OCI-LY1 (cell line): ENCODE measurements at regions not wholly inside any gene's neighbourhood (a gene's known extent, or its start where the extent isn't known, plus 50 kb on each side); places are given as distances from the start of the nearest gene placed in this dataset.

Experiments used
- H2AFZ ChIP-seq: fragments of 200-600 bp; sonication (generic), shearing (Covaris generic); 2 replicates; pipeline ENCODE4 v1.6.0; 2014; ENCODE audit warnings: antibody characterized with exemption, mild to moderate bottlenecking, low read length
- H3F3A ChIP-seq: fragments of 200-600 bp; sonication (generic), shearing (Covaris generic); 2 replicates; pipeline ENCODE4 v1.6.0; 2014; ENCODE audit warnings: mild to moderate bottlenecking, antibody characterized with exemption, low read length, moderate library complexity; ENCODE audit not compliant: insufficient read depth
- H3K27ac ChIP-seq: fragments of 200-600 bp; sonication (generic); 2 replicates; pipeline ENCODE4 v1.5.1; 2014; ENCODE audit warnings: low read length, mixed run types, mild to moderate bottlenecking, low read depth; ENCODE audit not compliant: poor library complexity, severe bottlenecking
- H3K27me3 ChIP-seq: fragments of 200-600 bp; sonication (generic); 2 replicates; pipeline ENCODE4 v1.6.0; 2014; ENCODE audit warnings: antibody characterized with exemption, mild to moderate bottlenecking, low read length, moderate library complexity; ENCODE audit not compliant: insufficient read depth
- H3K36me3 ChIP-seq: fragments of 200-600 bp; sonication (generic); 2 replicates; pipeline ENCODE4 v1.6.1; 2014; ENCODE audit warnings: mild to moderate bottlenecking, antibody characterized with exemption, low read length, moderate library complexity, mixed read lengths; ENCODE audit not compliant: insufficient read depth
- H3K4me1 ChIP-seq: fragments of 200-600 bp; sonication (generic); 2 replicates; pipeline ENCODE4 v1.5.1; 2014; ENCODE audit warnings: mild to moderate bottlenecking, low read length, moderate library complexity; ENCODE audit not compliant: insufficient read depth, severe bottlenecking
- H3K4me2 ChIP-seq: fragments of 200-600 bp; sonication (generic), shearing (Covaris generic); 2 replicates; pipeline ENCODE4 v1.6.1; 2014; ENCODE audit warnings: low read length
- H3K4me3 ChIP-seq: fragments of 200-600 bp; sonication (generic); 2 replicates; pipeline ENCODE4 v1.5.1; 2014; ENCODE audit warnings: low read length, low read depth, mild to moderate bottlenecking, mixed read lengths; ENCODE audit not compliant: poor library complexity, severe bottlenecking
- H3K79me2 ChIP-seq: fragments of 200-600 bp; shearing (Covaris generic); 2 replicates; pipeline ENCODE4 v1.6.1; 2016; ENCODE audit warnings: mixed run types, low read length, mixed read lengths; ENCODE audit not compliant: insufficient read depth
- H3K9ac ChIP-seq: fragments of 200-600 bp; sonication (generic), shearing (Covaris generic); 2 replicates; pipeline ENCODE4 v1.6.1; 2014; ENCODE audit warnings: mild to moderate bottlenecking, low read length, mixed read lengths
- H3K9me2 ChIP-seq: fragments of 200-600 bp; sonication (generic), shearing (Covaris generic); 2 replicates; pipeline ENCODE4 v1.6.1; 2014; ENCODE audit warnings: low read depth, mild to moderate bottlenecking, low read length, mixed read lengths
- H3K9me3 ChIP-seq: fragments of 200-600 bp; shearing (Covaris generic); 2 replicates; pipeline ENCODE4 v1.6.1; 2014; ENCODE audit warnings: low read length, mixed read lengths
- H4K20me1 ChIP-seq: fragments of 200-600 bp; sonication (generic), shearing (Covaris generic); 2 replicates; pipeline ENCODE4 v1.6.0; 2016; ENCODE audit warnings: mild to moderate bottlenecking, low read length; ENCODE audit not compliant: insufficient read depth
- EZH2 ChIP-seq: fragments of 200-600 bp; sonication (generic), shearing (Covaris generic); IDR thresholded peaks from 2 replicates; pipeline ENCODE4 v1.8.0; 2017; ENCODE audit warnings: borderline replicate concordance, mixed run types, mild to moderate bottlenecking, antibody characterized with exemption, low read length, moderate library complexity, mixed read lengths
- TF ChIP-seq, protein P1 (sequence below): fragments of 200-600 bp; sonication (generic), shearing (Covaris generic); IDR thresholded peaks from 2 replicates; pipeline ENCODE4 v1.5.1; 2017; ENCODE audit warnings: mild to moderate bottlenecking, antibody characterized with exemption, low read length, moderate library complexity, mixed read lengths

DNA sequence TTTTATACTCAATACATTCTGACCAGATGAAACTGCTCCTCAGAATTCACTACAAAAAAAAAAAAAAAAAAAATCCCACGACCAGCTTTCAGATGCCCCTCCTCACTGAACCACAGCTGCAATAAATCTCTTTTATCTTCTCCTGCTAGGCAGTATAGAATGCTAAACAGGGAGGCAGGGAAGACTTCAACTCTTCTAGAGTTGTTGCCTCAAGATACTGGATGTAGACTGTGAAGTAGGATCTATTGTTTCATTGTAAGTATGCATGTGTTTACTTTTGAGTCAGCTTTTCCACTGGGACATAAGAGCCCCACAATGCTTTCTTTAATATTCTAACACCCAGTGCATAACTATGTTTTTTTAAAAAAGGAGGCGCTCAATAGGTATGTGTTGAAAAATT, 401.4 kb downstream of the TBL1XR1 start:
- H3K27ac ChIP-seq: no peak overlapping the region

DNA sequence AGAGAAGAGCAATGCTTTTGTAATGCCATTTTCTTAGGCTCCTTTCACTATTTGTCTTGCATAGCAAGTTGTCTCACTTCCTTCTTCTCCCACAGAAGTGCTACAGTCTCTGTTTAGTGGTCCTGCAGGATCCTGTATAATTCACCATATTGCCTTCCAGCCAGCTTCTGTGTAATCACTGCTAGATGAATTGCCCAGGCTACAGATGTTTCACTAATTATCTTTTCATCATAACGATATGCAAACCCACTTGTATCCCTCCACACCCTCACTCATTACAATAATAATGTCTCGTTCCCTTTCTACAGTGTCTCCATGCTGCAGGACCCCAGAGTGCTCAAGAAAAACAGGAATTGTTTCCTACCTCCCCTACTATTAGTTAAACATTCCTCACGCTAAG, 402.9 kb downstream of the TBL1XR1 start:
- Histone ChIP-seq H3K4me1 (no peaks in the 10 kb centered on the region), H3K9me3 (no peaks in the 10 kb centered on the region), H4K20me1 (no peaks in the 10 kb centered on the region), H3F3A (no peaks in the 10 kb centered on the region), H3K9me2 (no peaks in the 10 kb centered on the region), H3K79me2 (no peaks in the 10 kb centered on the region), H3K4me2 (no peak overlapping the region), H2AFZ (no peak overlapping the region), H3K36me3 (no peaks in the 10 kb centered on the region), H3K9ac (no peak overlapping the region), H3K27ac (no peak overlapping the region), H3K27me3 (no peaks in the 10 kb centered on the region), H3K4me3 (no peak overlapping the region)
- TF ChIP-seq, protein P1, sequence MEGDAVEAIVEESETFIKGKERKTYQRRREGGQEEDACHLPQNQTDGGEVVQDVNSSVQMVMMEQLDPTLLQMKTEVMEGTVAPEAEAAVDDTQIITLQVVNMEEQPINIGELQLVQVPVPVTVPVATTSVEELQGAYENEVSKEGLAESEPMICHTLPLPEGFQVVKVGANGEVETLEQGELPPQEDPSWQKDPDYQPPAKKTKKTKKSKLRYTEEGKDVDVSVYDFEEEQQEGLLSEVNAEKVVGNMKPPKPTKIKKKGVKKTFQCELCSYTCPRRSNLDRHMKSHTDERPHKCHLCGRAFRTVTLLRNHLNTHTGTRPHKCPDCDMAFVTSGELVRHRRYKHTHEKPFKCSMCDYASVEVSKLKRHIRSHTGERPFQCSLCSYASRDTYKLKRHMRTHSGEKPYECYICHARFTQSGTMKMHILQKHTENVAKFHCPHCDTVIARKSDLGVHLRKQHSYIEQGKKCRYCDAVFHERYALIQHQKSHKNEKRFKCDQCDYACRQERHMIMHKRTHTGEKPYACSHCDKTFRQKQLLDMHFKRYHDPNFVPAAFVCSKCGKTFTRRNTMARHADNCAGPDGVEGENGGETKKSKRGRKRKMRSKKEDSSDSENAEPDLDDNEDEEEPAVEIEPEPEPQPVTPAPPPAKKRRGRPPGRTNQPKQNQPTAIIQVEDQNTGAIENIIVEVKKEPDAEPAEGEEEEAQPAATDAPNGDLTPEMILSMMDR: no peak
- TF ChIP-seq EZH2: no peak

More for the DNA sequence above, 401.4 kb downstream of the TBL1XR1 start:
- H3F3A ChIP-seq: no peaks in the 10 kb centered on the region
- no peaks in the 10 kb centered on the region for H3K36me3 ChIP-seq
- H3K27me3 ChIP-seq: no peaks in the 10 kb centered on the region
- H3K9me2 ChIP-seq: no peaks in the 10 kb centered on the region
- H3K79me2 ChIP-seq: no peaks in the 10 kb centered on the region
- no peak overlapping the region for H3K4me3 ChIP-seq
- H3K4me2 ChIP-seq: no peak overlapping the region
- no peak for TF ChIP-seq EZH2
- TF ChIP-seq, protein P1: no peak
- no peak overlapping the region for H2AFZ ChIP-seq
- H4K20me1 ChIP-seq: no peaks in the 10 kb centered on the region
- H3K4me1 ChIP-seq: no peaks in the 10 kb centered on the region
- no peaks in the 10 kb centered on the region for H3K9me3 ChIP-seq
- H3K9ac ChIP-seq: no peak overlapping the region

DNA sequence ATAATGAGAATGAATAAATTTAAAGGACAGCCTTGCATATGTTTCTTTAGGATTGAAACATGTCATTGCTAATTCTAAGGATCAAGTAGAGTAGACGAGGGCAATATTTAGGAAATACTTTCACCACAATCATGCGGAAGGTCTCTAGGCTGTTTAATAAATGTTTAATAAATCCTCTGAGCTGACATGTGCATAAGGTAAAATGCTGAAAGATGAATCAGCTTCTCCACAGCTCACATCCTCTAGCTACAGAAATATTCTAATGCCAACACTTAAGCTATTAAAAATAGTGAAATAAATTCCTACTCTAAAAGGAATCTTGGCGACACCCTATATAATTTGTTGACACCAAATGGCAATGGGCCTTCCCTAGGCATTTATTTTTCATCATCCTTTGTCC, 407.3 kb downstream of the TBL1XR1 start:
- TF ChIP-seq, protein P1: no peak
- TF ChIP-seq EZH2: no peak
- no peaks in the 10 kb centered on the region for H3K9me3 ChIP-seq
- no peaks in the 10 kb centered on the region for H3K9me2 ChIP-seq
- no peak overlapping the region for H3K4me2 ChIP-seq
- no peaks in the 10 kb centered on the region for H3K36me3 ChIP-seq
- H3K79me2 ChIP-seq: no peaks in the 10 kb centered on the region
- no peak overlapping the region for H3K27ac ChIP-seq
- H4K20me1 ChIP-seq: no peaks in the 10 kb centered on the region
- H3K27me3 ChIP-seq: no peaks in the 10 kb centered on the region
- H3K4me1 ChIP-seq: no peaks in the 10 kb centered on the region
- H3F3A ChIP-seq: no peaks in the 10 kb centered on the region
- no peak overlapping the region for H3K9ac ChIP-seq
- H3K4me3 ChIP-seq: no peak overlapping the region
- no peak overlapping the region for H2AFZ ChIP-seq
